GM23338 (cell line): ENCODE measurements at regions not wholly inside any gene's neighbourhood (a gene's known extent, or its start where the extent isn't known, plus 50 kb on each side); places are given as distances from the start of the nearest gene placed in this dataset.

Experiments
- CREB1 ChIP-seq: fragments of 250-450 bp; sonication (Bioruptor Pico); IDR thresholded peaks from 2 replicates; pipeline ENCODE4 v1.5.0; 2020; ENCODE audit warnings: low read depth, mild to moderate bottlenecking, moderate library complexity
- CTCF ChIP-seq, 2 experiments: fragments of 200-600 bp in 1 of 2; sonication (generic) in 1 of 2; conservative IDR thresholded peaks; 2 replicates each; pipeline versions ENCODE4 v1.5.1 to v1.6.1; 2016 to 2017; ENCODE audit warnings: antibody characterized with exemption in 2 of 2, low read depth in 2 of 2, mild to moderate bottlenecking in 2 of 2, moderate library complexity in 1 of 2
- EZH2phosphoT487 ChIP-seq: fragments of 200-600 bp; sonication (generic); IDR thresholded peaks from one replicate; pipeline ENCODE4 v1.8.1; 2018; ENCODE audit warnings: antibody characterized with exemption; ENCODE audit not compliant: unreplicated experiment
- JUNB ChIP-seq: IDR thresholded peaks from one replicate; pipeline ENCODE4 v1.6.1; 2016; ENCODE audit warnings: antibody characterized with exemption; ENCODE audit not compliant: unreplicated experiment
- NANOG ChIP-seq: IDR thresholded peaks from 2 replicates; pipeline ENCODE4 v1.6.1; 2016; ENCODE audit warnings: antibody characterized with exemption, borderline replicate concordance
- POLR2AphosphoS5 ChIP-seq: IDR thresholded peaks from 2 replicates; pipeline ENCODE4 v1.6.1; 2016; ENCODE audit warnings: antibody characterized with exemption, low read depth
- REST ChIP-seq: IDR thresholded peaks from one replicate; pipeline ENCODE4 v1.6.1; 2018; ENCODE audit warnings: antibody characterized with exemption; ENCODE audit not compliant: unreplicated experiment
- STAT1 ChIP-seq: IDR thresholded peaks from one replicate; pipeline ENCODE4 v1.6.1; 2016; ENCODE audit warnings: antibody characterized with exemption; ENCODE audit not compliant: unreplicated experiment
- ZNF114 ChIP-seq: fragments of 250-450 bp; sonication (Bioruptor Pico); IDR thresholded peaks from 2 replicates; pipeline ENCODE4 v1.5.0; 2020; ENCODE audit warnings: mild to moderate bottlenecking, moderate library complexity
- ZNF331 ChIP-seq: fragments of 250-450 bp; sonication (Bioruptor Pico); IDR thresholded peaks from 2 replicates; pipeline ENCODE4 v1.5.0; 2020; ENCODE audit warnings: low read depth, mild to moderate bottlenecking, moderate library complexity
- ZNF462 ChIP-seq: fragments of 250-450 bp; sonication (Bioruptor Pico); IDR thresholded peaks from 2 replicates; pipeline ENCODE4 v1.5.0; 2020; ENCODE audit warnings: mild to moderate bottlenecking, moderate library complexity
- TF ChIP-seq, protein P1 (sequence below): IDR thresholded peaks from 2 replicates; pipeline ENCODE4 v1.6.1; 2016; ENCODE audit warnings: antibody characterized with exemption

GRCh38 chrX:7441586-7441985 is 293.6 kb upstream of the PUDP start (continued):
- TF ChIP-seq ZNF462, result no peak
- TF ChIP-seq JUNB, result no peak
- no peak for TF ChIP-seq NANOG
- no peak for TF ChIP-seq ZNF114 (CRISPR knock-in tag)
- TF ChIP-seq, protein P1, sequence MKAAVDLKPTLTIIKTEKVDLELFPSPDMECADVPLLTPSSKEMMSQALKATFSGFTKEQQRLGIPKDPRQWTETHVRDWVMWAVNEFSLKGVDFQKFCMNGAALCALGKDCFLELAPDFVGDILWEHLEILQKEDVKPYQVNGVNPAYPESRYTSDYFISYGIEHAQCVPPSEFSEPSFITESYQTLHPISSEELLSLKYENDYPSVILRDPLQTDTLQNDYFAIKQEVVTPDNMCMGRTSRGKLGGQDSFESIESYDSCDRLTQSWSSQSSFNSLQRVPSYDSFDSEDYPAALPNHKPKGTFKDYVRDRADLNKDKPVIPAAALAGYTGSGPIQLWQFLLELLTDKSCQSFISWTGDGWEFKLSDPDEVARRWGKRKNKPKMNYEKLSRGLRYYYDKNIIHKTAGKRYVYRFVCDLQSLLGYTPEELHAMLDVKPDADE, result no peak
- TF ChIP-seq REST, result no peak
- TF ChIP-seq ZNF331 (CRISPR knock-in tag), result no peak
- no peak for TF ChIP-seq STAT1
- no peak for TF ChIP-seq CREB1
- no peak for TF ChIP-seq POLR2AphosphoS5
- TF ChIP-seq EZH2phosphoT487, result no peak
- TF ChIP-seq CTCF (conservative IDR thresholded peaks at IDR 0.05; ENCODE audit: low read depth in 2 of 2), result no peak
